ENCODE measurements at regions not wholly inside any gene's neighbourhood (a gene's known extent, or its start where the extent isn't known, plus 50 kb on each side); places are given as distances from the start of the nearest gene placed in this dataset.

DNA sequence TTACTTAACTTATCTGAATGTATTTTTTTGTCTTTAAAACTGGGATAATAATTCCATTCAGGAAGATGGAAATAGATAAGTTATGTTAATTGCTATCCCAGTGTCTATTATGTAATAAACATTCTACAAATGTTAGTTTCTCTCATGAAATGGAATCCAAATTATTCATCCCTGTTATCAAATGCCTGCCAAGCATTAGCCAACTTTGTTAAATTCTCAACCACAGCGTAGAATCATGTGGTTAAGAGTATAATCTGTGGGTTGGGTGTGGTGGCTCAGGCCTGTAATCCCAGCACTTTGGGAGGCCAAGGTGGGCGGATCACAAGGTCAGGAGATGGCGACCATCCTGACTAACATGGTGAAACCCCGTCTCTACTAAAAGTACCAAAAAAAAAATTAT is 912.9 kb upstream of the SEMA6A start:
- Histone ChIP-seq H3K4me1 (ENCODE audit: control insufficient read depth in 1 of 2, low read depth in 2 of 2) (no peaks in the 10 kb centered on the region), H3K27ac (no peak overlapping the region), H3K27me3 (replicated peaks; ENCODE audit: insufficient read depth) (no peaks in the 10 kb centered on the region), H3K36me3 (no peaks in the 10 kb centered on the region), H3K4me3 (no peak overlapping the region), H3K9me3 (no peaks in the 10 kb centered on the region)
- DNase-seq (ENCODE audit: low spot score) (no peak), ATAC-seq (ENCODE audit: insufficient number of reproducible peaks, low FRiP score, low read depth) (no peak)
- TF ChIP-seq, protein P1, sequence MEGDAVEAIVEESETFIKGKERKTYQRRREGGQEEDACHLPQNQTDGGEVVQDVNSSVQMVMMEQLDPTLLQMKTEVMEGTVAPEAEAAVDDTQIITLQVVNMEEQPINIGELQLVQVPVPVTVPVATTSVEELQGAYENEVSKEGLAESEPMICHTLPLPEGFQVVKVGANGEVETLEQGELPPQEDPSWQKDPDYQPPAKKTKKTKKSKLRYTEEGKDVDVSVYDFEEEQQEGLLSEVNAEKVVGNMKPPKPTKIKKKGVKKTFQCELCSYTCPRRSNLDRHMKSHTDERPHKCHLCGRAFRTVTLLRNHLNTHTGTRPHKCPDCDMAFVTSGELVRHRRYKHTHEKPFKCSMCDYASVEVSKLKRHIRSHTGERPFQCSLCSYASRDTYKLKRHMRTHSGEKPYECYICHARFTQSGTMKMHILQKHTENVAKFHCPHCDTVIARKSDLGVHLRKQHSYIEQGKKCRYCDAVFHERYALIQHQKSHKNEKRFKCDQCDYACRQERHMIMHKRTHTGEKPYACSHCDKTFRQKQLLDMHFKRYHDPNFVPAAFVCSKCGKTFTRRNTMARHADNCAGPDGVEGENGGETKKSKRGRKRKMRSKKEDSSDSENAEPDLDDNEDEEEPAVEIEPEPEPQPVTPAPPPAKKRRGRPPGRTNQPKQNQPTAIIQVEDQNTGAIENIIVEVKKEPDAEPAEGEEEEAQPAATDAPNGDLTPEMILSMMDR (IDR thresholded peaks at IDR 0.05): no peak

DNA sequence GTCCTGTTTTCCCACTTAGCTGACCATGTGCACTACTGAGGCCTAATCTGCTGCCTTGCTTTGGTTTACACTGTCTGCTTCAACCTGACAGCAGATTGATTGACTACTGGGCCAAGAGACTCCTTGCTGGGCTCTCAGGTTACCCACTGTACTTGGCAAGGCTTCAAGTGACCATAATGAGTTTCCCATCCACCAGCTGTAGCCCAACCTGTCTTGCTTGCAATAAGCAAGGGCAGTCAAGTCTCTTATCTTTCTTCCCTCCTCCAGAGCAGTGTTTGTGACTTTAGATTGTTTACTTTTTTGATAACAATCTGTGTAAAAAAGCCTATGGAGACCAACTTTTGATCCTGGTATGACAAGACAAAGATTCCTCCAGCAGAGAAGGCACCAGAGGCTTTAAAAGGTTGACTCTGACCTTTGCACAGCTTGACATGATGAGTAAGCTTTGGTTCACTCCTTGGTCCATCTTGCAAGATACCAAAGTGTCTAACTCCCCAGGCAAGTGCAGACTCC is 912.3 kb upstream of the SEMA6A start:
- TF ChIP-seq, protein P1 (IDR thresholded peaks at IDR 0.05): no peak
- no peak overlapping the region for H3K4me3 ChIP-seq
- H3K27me3 ChIP-seq (replicated peaks; ENCODE audit: insufficient read depth): no peaks in the 10 kb centered on the region
- no peak overlapping the region for H3K27ac ChIP-seq
- H3K9me3 ChIP-seq: no peaks in the 10 kb centered on the region
- H3K4me1 ChIP-seq (ENCODE audit: control insufficient read depth in 1 of 2, low read depth in 2 of 2): no peaks in the 10 kb centered on the region
- ATAC-seq (ENCODE audit: insufficient number of reproducible peaks, low FRiP score, low read depth): no peak
- DNase-seq (ENCODE audit: low spot score): no peak
- H3K36me3 ChIP-seq: no peaks in the 10 kb centered on the region

DNA sequence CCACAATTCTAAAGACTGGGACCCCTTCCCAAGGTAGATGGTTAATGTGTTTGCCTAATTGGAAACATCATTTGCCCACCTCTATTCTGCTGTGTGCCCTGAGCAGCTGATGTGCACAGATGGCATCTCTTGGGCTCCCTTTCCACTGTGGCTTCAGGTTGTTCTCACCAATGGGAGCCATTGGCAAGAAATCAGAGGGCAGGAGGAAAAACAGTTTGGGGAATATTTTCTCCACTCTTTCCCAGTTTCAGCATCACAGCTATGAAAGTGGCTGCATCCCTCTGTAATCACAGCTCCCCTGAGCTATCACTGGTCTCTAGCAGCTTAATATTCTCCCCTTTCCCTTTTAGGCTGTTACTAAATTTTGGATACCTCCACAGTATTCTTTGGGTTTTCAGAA is 911.6 kb upstream of the SEMA6A start:
- ATAC-seq (ENCODE audit: insufficient number of reproducible peaks, low FRiP score, low read depth) (no peak), DNase-seq (ENCODE audit: low spot score) (no peak)
- no peaks in the 10 kb centered on the region for H3K4me1 ChIP-seq (ENCODE audit: control insufficient read depth in 1 of 2, low read depth in 2 of 2)
- H3K4me3 ChIP-seq: no peak overlapping the region
- no peaks in the 10 kb centered on the region for H3K9me3 ChIP-seq
- no peaks in the 10 kb centered on the region for H3K36me3 ChIP-seq
- TF ChIP-seq, protein P1 (IDR thresholded peaks at IDR 0.05): no peak
- no peak overlapping the region for H3K27ac ChIP-seq
- H3K27me3 ChIP-seq (replicated peaks; ENCODE audit: insufficient read depth): no peaks in the 10 kb centered on the region

DNA sequence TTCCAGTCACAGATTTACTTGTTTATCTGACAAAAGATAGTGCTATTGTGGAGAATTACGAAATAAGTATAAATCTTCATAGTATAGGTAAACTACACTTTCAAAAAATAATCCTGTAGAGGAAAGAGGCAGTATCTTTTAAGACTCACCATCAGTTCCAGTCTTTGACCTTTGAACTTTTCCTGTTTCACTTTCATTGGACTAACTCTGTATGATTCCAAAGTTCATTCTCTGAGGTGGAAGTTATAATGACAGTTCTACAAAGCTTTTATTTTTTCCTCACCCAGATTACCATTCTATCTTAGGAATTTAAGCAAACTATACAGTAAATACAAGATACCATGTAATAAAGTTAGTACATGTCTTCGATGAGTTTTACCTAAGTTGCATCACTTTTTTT is 901.3 kb upstream of the SEMA6A start:
- no peak for DNase-seq (ENCODE audit: low spot score)
- H3K4me3 ChIP-seq: no peak overlapping the region
- no peak overlapping the region for H3K27ac ChIP-seq
- H3K9me3 ChIP-seq: no peaks in the 10 kb centered on the region
- H3K27me3 ChIP-seq (replicated peaks; ENCODE audit: insufficient read depth): no peaks in the 10 kb centered on the region
- no peak for ATAC-seq (ENCODE audit: insufficient number of reproducible peaks, low FRiP score, low read depth)
- TF ChIP-seq, protein P1 (IDR thresholded peaks at IDR 0.05): no peak
- H3K4me1 ChIP-seq (ENCODE audit: control insufficient read depth in 1 of 2, low read depth in 2 of 2): no peaks in the 10 kb centered on the region
- no peaks in the 10 kb centered on the region for H3K36me3 ChIP-seq

DNA sequence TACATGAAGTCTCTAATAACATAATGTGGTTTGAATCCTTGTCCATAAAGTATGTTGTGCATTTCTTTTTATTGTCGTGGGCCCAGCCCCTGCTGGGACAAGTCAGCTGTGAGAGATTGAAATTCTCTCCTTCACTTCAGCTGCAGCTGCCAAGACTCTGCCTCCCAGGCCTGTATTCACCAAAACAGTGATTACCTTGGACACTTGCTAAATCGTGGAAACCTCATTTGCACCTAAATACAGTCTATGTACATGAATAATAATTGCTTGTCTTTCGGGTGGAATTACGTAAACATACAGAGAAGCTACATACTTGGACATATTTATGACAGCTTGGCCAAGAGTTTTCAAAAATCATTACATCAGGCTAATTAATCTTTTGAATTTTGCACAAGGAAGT is 898.5 kb upstream of the SEMA6A start:
- DNase-seq (ENCODE audit: low spot score) (no peak), ATAC-seq (ENCODE audit: insufficient number of reproducible peaks, low FRiP score, low read depth) (no peak)
- TF ChIP-seq, protein P1 (IDR thresholded peaks at IDR 0.05): no peak
- H3K9me3 ChIP-seq: no peaks in the 10 kb centered on the region
- no peak overlapping the region for H3K27ac ChIP-seq
- no peak overlapping the region for H3K4me3 ChIP-seq
- no peaks in the 10 kb centered on the region for H3K27me3 ChIP-seq (replicated peaks; ENCODE audit: insufficient read depth)
- no peaks in the 10 kb centered on the region for H3K4me1 ChIP-seq (ENCODE audit: control insufficient read depth in 1 of 2, low read depth in 2 of 2)
- no peaks in the 10 kb centered on the region for H3K36me3 ChIP-seq

Measured in thoracic aorta (tissue), 2 donors.